GM04504 (cell line): ENCODE measurements at regions not wholly inside any gene's neighbourhood (a gene's known extent, or its start where the extent isn't known, plus 50 kb on each side); places are given as distances from the start of the nearest gene placed in this dataset.
A peak's percentile ranks its signal among the peaks of the same experiment; 100 is the strongest.

Experiments
- DNase-seq: peaks from one replicate; pipeline ENCODE4 v3.0.0-alpha.2; 2012; ENCODE audit warnings: low read depth

DNA sequence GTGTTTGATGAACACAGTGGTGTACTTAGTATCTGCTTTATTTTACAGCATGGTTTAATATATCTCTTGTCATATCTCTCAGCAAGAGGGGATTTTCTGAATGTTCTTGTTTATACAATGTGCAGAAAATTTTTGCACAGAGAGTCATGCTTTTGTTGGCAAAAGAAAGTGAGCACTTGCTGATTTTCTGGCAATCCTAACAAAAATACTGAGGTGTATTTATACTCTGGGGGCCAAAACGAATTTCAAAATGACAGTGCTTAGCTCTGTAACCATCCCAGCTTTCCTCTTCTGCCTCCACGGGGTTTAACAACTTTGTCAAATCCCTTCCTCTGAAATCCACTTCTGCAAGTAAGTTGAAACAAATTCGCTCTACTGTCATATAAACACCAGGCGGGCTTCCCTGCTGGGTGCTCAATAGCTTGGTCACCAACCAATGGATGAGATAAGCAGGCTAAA lies 169.2 kb downstream of the NOC3L start:
- DNase-seq = no peak

DNA sequence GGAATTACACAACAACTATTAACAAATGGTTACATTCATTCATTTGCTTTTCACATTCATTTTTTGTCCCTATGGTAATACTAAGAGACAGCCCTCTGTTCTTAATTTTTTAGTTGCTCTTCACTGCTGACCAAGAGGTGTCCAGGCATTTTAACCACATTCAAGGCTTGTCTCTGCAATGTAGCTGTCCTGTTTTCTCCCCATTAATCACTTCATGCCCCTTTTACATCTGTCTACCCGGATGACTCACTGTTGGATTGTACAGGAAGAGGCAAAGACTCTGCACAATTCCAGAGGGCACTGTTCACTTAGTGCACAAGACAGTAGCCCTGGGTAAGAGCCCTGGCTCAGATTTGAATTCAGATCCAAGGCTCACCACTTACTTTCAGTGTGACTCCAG lies 168.5 kb downstream of the NOC3L start:
- peak; percentile 25 for DNase-seq

DNA sequence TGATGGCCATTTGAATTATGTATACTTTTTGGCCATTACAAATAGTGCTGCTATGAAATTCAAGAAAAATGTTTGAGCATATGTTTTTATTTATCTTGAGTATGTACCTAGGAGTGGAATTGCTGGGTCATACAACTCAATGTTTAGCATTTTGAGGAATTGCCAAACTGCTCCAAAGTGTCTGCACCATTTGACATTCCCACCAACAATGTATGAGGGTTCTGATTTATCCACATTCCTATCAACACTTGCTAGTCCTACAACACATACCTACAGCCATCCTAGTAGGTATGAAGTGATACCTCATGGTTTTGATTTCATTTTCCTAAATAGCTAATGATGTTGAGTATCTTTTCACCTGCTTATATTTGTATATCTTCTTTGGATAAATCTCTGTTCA lies 165.5 kb downstream of the NOC3L start:
- DNase-seq = no peak

- no peak for DNase-seq
Measured at GRCh38 chr10:94198324-94198723, 164.4 kb downstream of the NOC3L start.

DNA sequence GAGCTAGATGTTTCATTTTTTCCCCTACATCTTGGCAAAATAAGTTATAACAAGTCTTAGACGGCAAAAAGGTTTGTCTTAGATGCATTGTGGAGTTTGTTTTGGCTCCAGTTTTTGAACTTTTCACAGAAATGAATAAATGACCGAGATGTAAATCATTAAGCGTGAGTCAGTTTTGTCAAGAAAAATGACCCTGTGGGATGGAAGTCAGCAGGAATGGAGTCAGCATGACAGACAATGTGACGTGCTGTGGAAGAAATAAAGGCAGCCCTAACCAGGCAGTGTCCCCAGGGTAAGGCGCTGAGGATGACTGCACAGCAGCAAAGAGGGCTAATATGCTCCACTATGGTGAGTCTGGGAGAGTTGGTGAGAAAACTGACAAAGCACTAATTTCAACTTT lies 163.2 kb downstream of the NOC3L start:
- no peak for DNase-seq

- no peak for DNase-seq
Measured at GRCh38 chr10:94200146-94200837, 162.4 kb downstream of the NOC3L start.

- DNase-seq = no peak
Measured at GRCh38 chr10:94205396-94205831, 157.3 kb downstream of the NOC3L start.

GRCh38 chr10:94206176-94206575 lies 156.6 kb downstream of the NOC3L start:
- DNase-seq = no peak

- DNase-seq = no peak
Measured at GRCh38 chr10:94208315-94208714, 154.4 kb downstream of the NOC3L start.

- no peak for DNase-seq
Measured at GRCh38 chr10:94210440-94211168, 152.1 kb downstream of the NOC3L start.

GRCh38 chr10:94211169-94211510 lies 151.6 kb downstream of the NOC3L start:
- no peak for DNase-seq

DNA sequence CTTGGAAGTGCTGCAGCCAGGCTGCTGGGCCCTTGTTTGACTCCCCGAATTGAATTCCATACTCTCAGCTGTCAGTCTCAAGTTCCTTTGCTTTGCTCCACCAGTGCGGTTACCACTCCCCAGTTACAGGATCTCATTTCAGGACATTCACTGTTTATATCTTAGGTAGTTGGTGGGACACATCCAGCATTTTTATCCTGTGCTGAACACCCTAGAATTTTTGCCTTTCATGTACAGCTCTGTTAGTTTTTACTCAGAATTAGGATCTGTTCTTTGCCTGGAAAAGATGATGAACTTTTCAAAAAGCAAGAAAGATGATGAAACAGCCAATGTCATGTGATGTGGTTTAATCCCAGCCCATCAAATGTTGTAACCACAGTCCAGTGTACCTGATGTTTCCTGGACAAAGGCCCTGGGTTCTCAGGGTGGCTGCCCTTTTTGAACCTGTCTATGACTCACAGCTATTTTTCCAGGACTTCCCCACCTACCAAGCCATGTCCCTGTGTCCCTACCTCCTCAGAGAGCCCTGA lies 149.7 kb downstream of the NOC3L start:
- no peak for DNase-seq

- no peak for DNase-seq
Measured at GRCh38 chr10:94213980-94214379, 148.8 kb downstream of the NOC3L start.

- DNase-seq = no peak
Measured at GRCh38 chr10:94214481-94214893, 148.3 kb downstream of the NOC3L start.

DNA sequence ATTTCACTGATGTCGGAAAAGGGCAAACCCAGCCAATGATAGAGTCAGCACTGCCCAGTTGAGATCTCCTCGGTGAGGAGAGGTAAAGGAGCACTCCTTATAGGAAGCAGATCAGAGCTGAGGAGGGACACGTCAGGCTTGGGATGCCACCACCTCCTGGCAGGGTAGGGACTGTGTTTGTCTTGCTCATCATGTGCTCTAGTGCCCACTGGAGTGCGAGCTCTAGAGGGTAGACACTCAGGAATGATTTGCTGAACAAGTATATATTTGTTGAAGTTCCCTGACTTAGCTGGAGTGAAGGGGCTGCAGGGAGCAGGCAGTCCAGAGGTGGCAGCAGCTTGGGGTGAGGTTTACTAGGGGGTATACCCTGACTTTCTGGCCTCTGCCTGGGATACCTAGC lies 146.5 kb downstream of the NOC3L start:
- DNase-seq = no peak

DNA sequence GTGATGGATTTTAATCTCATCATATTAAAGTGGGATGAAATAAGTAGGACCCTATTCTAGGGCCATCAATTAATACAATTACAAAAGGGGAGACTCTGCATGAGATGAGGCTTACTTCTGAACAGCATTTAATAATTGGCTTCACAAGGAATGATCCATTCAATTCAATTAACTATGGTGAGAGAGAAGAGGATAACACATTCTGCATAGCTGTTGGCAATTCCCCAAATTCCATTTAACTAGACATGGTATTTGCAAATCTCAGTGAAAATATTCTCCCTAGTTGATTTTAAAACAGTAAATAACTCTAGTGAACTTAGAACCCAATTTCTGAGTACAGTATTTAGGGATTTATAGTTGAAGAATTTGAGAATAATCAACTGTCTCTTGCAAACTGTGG lies 145.3 kb downstream of the NOC3L start:
- DNase-seq = no peak

GRCh38 chr10:94218493-94219183 lies 144.1 kb downstream of the NOC3L start:
- DNase-seq = no peak

DNA sequence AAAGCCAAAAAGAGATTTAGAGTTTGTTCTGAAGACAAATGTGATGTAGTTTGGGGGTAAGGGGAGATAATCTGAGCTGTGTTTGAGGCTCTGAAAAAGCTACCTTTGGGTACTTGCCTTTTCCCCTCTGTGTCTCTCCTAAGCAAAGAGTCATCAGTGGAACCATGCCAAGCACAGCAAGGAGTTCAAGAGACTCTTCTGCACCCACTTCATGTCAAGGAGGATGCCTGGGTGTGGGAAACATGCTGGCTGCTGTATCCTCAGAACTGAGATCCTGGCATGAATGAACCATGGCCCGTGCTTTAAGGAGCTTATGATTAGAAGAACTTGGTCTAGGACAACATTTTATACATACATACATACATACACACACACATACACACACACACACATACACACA lies 142.9 kb downstream of the NOC3L start:
- DNase-seq = no peak

GRCh38 chr10:94220717-94221116 lies 142.0 kb downstream of the NOC3L start:
- DNase-seq = no peak

DNA sequence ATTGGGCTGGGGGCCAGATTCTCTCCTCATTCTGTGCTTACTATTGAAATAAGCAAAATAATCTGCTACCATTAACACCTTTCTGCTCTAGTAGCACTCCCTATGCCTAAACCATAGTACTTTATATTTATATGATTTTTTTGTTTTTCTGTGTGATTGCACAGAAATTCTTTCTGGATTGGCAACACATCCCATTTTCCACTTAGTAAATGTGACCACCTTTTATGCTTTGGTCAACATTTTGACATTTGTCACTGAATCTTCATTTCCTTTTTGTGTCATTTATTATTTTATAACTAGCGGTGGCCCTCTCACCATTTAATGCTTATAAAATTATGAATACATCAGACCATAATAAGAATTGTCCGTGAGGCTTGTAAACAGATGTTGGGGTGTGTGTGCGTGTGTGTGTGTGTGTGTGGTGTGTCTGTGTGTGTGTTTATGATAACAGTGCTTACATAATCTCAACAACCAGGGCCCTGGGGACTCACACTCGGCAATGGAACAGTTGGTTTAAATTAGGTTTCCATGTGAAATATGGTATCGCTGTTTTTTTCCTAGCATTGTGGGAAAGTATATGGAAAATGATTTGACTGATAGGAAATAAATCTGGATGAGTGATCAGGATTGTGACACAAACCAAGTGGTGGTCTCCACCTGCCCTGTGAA lies 138.9 kb downstream of the NOC3L start:
- DNase-seq = no peak

GRCh38 chr10:94224656-94225055 lies 138.1 kb downstream of the NOC3L start:
- no peak for DNase-seq

DNA sequence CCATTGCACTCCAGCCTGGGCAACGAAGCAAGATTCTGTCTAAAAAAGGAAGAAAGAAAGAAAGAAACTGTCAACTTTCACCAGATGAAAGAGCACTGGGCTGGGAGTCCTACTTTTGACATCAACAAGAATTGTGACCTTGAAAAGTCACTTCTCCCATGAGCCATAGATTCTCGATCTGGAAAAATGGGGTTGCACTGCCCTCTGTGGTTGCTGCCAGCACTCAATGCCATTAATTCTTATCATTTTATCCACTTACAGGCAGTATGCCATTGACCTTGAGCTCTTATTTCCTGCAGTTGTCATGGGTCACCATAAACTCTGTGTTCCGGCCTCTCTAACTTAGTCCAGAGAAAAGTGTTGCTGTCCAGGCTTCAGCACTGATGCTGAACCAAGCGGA lies 137.2 kb downstream of the NOC3L start:
- no peak for DNase-seq
